GM19468 (cell line): ENCODE measurements at regions not wholly inside any gene's neighbourhood (a gene's known extent, or its start where the extent isn't known, plus 50 kb on each side); places are given as distances from the start of the nearest gene placed in this dataset.

Experiments
- ATAC-seq: cut with Tn5 transposase; IDR thresholded peaks from one replicate; pipeline ENCODE4 v1.9.1; 2021; ENCODE audit warnings: mild to moderate bottlenecking, moderate library complexity, moderate number of reproducible peaks; ENCODE audit not compliant: unreplicated experiment; ENCODE audit errors: extremely low read depth

- ATAC-seq = peak; percentile 93
Measured at GRCh38 chr14:53570411-53571387, 385.9 kb downstream of the BMP4 start.

DNA sequence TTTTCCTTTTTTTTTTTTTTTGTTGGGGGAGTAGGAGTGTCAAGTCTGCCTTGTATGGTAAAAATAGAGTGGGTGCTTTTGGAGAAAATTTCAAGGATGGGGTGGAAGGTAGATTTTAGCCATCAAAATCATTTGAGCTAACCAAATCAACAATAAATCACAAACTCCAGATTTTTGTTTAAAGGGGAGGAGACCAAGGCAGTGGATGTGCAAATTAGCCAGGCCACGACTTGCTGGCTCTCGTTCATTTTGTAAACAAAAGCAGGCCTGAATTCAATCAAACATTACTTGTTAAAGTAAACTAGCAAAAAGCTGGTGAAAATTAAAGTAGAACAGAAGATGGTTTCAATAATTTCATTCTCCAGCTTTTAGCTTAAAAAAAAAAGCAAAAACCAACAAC is 387.2 kb downstream of the BMP4 start:
- no peak for ATAC-seq

DNA sequence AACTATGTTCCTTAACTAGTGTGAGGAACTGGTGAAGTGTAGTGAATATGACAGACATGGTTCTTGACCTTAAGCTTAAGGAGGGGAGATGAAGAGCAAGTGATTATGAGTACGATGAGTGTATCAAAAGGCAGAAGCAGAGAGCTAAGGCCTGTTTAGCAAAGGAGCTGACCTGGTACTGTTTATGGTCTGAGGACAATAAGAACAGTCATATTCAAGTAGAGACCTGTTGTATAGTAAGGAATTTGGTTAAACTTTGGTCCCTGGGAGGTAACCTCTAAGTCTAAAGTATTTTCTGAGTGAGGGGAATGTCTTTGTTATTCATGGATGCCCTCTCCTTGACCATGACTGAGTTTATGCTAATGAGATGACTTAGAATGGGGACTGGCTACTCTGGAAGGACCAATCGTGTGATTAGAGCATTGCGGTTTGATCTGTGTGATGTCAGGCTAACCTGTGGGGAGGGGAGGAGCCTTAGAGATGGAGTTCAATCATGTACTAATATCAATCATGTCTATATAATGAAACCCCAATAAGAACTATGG is 389.3 kb downstream of the BMP4 start:
- ATAC-seq = no peak

DNA sequence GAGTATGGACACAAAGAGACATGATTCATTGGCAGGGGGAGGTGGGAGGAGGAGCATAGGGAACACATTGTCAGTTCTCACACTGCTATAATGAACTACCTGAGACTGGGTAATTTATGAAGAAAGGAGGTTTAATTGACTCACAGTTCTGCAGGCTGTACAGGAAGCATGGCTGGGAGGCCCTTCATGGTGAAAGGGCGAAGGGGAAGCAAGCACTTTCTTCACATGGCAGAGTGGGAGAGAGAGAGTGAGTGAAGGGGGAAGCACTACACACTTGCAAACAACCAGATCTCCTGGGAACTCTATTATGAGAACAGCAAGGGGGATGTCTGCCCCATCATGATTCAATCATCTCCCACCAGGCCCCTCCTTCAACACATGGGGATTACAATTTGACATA is 391.8 kb downstream of the BMP4 start:
- no peak for ATAC-seq

DNA sequence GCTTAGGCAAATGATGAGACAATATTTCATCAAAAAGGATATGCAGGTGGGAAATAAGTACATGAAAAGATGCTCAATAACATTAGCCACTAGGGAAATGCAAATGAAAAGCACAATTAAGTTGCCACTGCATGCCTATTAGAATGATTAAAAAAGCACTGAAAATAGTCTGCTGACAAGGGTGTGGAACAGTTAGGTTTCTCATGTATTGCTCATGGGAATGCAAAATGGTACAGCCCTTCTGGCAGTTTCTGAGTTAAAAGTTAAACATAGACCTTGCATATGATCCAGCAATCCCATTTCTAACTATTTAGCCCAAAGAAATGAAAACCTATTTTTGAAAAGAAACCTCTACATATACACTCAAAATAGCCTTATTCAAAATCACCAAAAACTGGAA is 393.0 kb downstream of the BMP4 start:
- ATAC-seq = no peak

- no peak for ATAC-seq
Measured at GRCh38 chr14:53553221-53553620, 400.1 kb upstream of the DDHD1 start.

DNA sequence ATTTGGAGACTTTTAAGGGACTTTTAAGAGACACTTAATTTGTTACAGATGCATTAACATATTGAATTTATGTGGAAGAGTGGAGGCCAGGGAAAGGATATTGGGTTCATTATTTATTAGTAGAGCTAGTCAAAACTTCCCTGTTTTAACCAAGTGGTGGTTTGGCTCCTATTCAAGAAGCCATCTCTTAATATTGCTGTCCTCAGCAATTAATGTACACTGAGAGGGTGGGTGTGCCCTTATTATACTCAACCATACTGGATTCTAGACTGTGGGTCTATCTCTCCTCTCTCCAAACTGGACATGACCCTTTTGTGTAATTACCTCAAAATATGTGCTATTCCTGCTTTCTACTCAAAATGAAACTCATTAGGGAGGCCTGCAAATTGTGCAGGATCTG is 398.7 kb upstream of the DDHD1 start:
- no peak for ATAC-seq

DNA sequence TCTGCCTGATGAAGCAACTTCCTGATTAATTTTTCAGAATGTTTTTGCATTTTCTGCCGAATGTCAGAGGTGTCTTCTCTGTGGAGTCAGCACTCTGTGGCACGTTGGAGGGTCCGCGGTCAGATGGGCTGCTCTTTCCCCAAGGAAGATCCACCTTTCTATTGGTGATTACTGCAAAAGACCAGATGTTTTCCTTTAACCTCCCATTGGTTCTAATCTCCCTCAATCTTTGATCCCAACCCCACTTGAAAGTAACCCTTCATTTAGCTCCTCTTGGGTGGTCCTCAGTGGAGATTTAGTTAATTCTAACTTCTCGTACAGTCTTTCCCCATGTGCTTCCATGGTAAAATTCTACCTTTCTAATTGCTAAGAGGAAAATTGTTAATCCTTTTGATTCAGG is 397.7 kb upstream of the DDHD1 start:
- ATAC-seq = no peak

- ATAC-seq = no peak
Measured at GRCh38 chr14:53549956-53550355, 396.8 kb upstream of the DDHD1 start.

- no peak for ATAC-seq
Measured at GRCh38 chr14:53547593-53547992, 394.5 kb upstream of the DDHD1 start.

DNA sequence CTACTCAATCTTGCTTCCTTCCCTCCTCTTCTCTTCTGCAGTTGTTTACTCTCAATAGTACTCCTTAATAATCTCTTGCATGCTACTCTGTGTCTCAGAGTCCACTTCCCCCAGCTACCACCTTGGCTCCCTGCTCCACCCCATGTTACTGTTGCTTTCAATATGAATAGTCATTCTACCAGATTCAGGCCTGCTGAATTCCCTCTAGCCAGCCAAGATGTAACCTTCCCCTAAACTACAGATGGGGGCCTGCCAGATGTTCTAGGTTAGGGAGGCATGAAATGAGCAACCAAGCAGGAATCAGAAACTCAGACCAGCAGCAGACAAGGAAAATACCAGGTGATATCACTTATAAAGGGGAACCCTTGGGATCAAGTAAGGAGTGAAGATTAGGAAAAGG is 392.1 kb upstream of the DDHD1 start:
- no peak for ATAC-seq

DNA sequence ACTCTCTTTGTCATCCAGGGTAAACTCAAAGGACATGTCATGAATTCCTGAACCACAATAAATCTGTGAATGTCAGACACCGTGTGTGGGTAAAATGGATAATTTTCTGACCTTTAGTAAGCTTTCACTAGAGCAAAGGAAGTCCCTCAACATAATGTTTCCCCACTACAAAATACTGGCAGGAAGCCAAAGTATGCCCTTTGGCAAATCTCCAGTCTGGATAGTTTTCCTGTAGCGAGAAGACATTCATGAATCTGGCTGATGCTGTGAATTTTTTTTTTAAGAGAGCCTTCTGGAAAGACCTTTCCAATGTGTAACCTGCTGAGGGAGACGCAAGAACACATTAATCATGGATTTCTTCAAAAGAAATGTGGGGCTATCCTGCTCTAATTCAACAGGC is 389.6 kb upstream of the DDHD1 start:
- ATAC-seq = no peak

- no peak for ATAC-seq
Measured at GRCh38 chr14:53541411-53541810, 388.3 kb upstream of the DDHD1 start.

DNA sequence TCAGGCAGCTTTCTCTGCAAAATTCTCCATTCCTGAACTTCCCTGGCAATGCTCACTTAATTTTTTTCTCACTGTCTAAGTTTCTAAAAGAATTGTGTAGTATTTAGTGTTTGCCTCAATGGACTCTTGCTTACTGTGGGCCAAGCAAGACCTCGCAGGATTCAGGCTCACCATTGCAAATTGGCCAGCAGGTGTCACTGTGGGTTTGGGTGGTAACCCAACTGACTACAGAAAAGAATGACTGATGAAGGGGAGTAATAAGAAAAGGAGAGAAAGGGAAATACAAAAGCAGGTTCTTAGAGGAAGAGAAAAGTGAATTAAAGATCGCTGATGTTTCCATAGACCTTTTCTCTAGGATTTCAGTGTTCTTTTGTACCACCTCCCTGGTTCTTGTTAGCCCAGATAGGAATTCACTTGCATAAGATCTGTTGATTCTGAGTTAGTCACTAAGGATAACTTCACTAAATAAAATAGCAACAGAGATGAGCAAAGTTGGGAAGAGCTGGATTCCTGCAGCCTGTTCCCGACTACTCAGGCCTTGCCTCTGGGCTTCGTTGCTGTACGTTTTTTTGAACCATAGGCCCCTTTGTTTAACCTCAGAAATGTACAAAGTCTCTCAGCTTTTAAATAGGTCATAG is 386.5 kb upstream of the DDHD1 start:
- ATAC-seq = no peak

- no peak for ATAC-seq
Measured at GRCh38 chr14:53538316-53538881, 385.3 kb upstream of the DDHD1 start.

GRCh38 chr14:53537422-53538315 is 384.5 kb upstream of the DDHD1 start:
- ATAC-seq = no peak

GRCh38 chr14:53536446-53536845 is 383.3 kb upstream of the DDHD1 start:
- no peak for ATAC-seq

DNA sequence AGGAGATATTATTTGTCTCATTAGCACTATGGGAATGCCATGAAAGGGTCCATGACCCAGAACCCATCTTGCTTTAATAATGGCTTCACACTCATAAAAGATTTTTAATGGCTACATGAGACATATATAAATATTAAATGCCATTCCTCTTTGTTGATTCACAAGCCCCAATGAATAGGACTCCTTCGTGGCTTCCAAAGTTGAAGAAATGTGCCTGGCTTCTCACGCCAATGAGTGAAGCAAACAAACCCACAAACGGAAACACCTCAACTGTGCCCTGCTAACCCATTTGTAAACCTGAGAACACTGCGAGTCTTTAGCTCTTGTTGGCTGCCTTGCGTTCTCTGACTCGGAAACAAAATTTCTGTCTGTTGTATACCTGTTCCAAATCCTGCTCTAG is 381.7 kb upstream of the DDHD1 start:
- no peak for ATAC-seq

- peak; percentile 34 for ATAC-seq
Measured at GRCh38 chr14:53533384-53533970, 380.4 kb upstream of the DDHD1 start.

GRCh38 chr14:53532853-53533252 is 379.7 kb upstream of the DDHD1 start:
- no peak for ATAC-seq
